SU-DHL-6 (cell line): ENCODE measurements at regions not wholly inside any gene's neighbourhood (a gene's known extent, or its start where the extent isn't known, plus 50 kb on each side); places are given as distances from the start of the nearest gene placed in this dataset.

Experiments
- H2AFZ ChIP-seq: fragments of 200-600 bp; sonication (generic); 2 replicates; pipeline ENCODE4 v1.6.1; 2014; ENCODE audit warnings: low read depth, mild to moderate bottlenecking, moderate library complexity, mixed read lengths, antibody characterized with exemption, low read length; ENCODE audit not compliant: severe bottlenecking
- H3F3A ChIP-seq: fragments of 200-600 bp; shearing (Covaris generic); 2 replicates; pipeline ENCODE4 v1.6.0; 2016; ENCODE audit warnings: antibody characterized with exemption, mild to moderate bottlenecking; ENCODE audit not compliant: insufficient read depth
- H3K27ac ChIP-seq: fragments of 200-600 bp; sonication (generic); 2 replicates; pipeline ENCODE4 v1.5.1; 2016; ENCODE audit warnings: low read depth, mild to moderate bottlenecking, low read length, moderate library complexity, mixed read lengths
- H3K27me3 ChIP-seq: fragments of 200-600 bp; sonication (generic), shearing (Covaris generic); 2 replicates; pipeline ENCODE4 v1.6.0; 2014; ENCODE audit warnings: mild to moderate bottlenecking, low read length
- H3K36me3 ChIP-seq: fragments of 200-600 bp; sonication (generic); 2 replicates; pipeline ENCODE4 v1.6.1; 2014; ENCODE audit warnings: mild to moderate bottlenecking, low read length, mixed read lengths
- H3K4me2 ChIP-seq: fragments of 300-600, 200-600 bp; shearing (Covaris generic), sonication (generic); 2 replicates; pipeline ENCODE4 v1.6.0; 2014; ENCODE audit warnings: low read length, low read depth, mild to moderate bottlenecking; ENCODE audit not compliant: poor library complexity, severe bottlenecking
- H3K4me3 ChIP-seq: fragments of 200-600 bp; sonication (generic); 2 replicates; pipeline ENCODE4 v1.5.1; 2014; ENCODE audit warnings: antibody characterized with exemption, low read length, mild to moderate bottlenecking, mixed read lengths; ENCODE audit not compliant: insufficient read depth, poor library complexity, severe bottlenecking
- H3K79me2 ChIP-seq: fragments of 200-600 bp; sonication (generic); 2 replicates; pipeline ENCODE4 v1.6.1; 2014; ENCODE audit warnings: mild to moderate bottlenecking, low read length, moderate library complexity; ENCODE audit not compliant: insufficient read depth
- H3K9ac ChIP-seq: fragments of 200-600 bp; sonication (generic); 2 replicates; pipeline ENCODE4 v1.7.0; 2014; ENCODE audit warnings: mild to moderate bottlenecking, low read length
- H3K9me2 ChIP-seq: fragments of 200-600 bp; sonication (generic); replicated peaks from 2 replicates; pipeline ENCODE4 v1.6.1; 2014; ENCODE audit warnings: low read length; ENCODE audit not compliant: insufficient read depth
- H3K9me3 ChIP-seq: fragments of 200-600 bp; sonication (generic); 2 replicates; pipeline ENCODE4 v1.6.1; 2014; ENCODE audit warnings: low read length, mixed read lengths; ENCODE audit not compliant: insufficient read depth
- H4K20me1 ChIP-seq: fragments of 200-600 bp; sonication (generic); 2 replicates; pipeline ENCODE4 v1.6.1; 2014; ENCODE audit warnings: low read depth, mild to moderate bottlenecking, antibody characterized with exemption, low read length, moderate library complexity, mixed read lengths
- CTCF ChIP-seq: fragments of 200-600 bp; sonication (generic); IDR thresholded peaks from one replicate; pipeline ENCODE4 v1.5.1; 2017; ENCODE audit warnings: antibody characterized with exemption, mild to moderate bottlenecking, low read length, moderate library complexity; ENCODE audit not compliant: insufficient read depth, poor library complexity, severe bottlenecking
- EZH2phosphoT487 ChIP-seq: fragments of 200-600 bp; sonication (generic), shearing (Covaris generic); conservative IDR thresholded peaks from 2 replicates; pipeline ENCODE4 v1.6.1; 2018; ENCODE audit warnings: mild to moderate bottlenecking, antibody characterized with exemption, low read length, moderate library complexity, mixed read lengths

- TF ChIP-seq EZH2phosphoT487: no peak
- TF ChIP-seq CTCF: no peak
- Histone ChIP-seq H3K9ac (no peak overlapping the region), H3K27me3 (no peaks in the 10 kb centered on the region), H3K79me2 (no peaks in the 10 kb centered on the region), H3K27ac (no peak overlapping the region), H2AFZ (no peak overlapping the region), H4K20me1 (no peaks in the 10 kb centered on the region), H3K4me2 (no peak overlapping the region), H3K9me3 (no peaks in the 10 kb centered on the region), H3F3A (no peaks in the 10 kb centered on the region), H3K9me2 (no peaks in the 10 kb centered on the region), H3K36me3 (no peaks in the 10 kb centered on the region), H3K4me3 (no peak overlapping the region)
Observed at GRCh38 chr6:168884050-168884645, 369.5 kb downstream of the THBS2 start.

DNA sequence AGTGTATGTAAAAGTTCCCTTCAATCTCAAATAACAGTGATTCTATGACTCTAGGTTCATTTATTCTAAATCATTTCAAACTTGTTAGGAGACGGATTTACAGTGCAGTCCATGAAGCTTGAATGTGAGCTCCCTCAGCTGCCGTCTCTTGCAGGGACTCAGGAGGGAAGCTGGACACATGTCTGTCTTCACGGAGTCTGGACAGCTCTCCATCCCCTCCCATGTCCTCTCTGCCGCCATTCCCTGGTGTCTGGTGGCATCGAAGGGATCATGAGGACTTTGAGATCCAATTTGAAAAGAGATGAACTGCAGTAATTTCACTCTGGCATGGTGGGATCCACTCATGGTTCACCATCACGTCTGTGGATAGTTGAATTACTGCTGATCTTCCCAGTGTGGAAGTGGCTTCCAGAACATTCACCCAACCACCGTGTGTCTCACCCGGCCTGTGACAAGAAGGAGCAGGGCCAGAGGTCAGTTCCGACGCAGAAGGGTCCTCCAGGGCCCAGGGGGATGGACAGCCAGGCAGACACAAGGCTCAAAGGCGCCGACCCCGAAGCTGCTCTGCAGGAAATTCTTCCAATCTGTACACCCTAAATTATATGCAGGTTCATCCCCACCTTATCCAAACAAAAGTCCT is 370.1 kb downstream of the THBS2 start:
- Histone ChIP-seq H2AFZ (no peak overlapping the region), H3K9ac (no peak overlapping the region), H3K79me2 (no peaks in the 10 kb centered on the region), H3K4me2 (no peak overlapping the region), H4K20me1 (no peaks in the 10 kb centered on the region), H3K27ac (no peak overlapping the region), H3K4me3 (no peak overlapping the region), H3K27me3 (no peaks in the 10 kb centered on the region), H3K9me2 (no peaks in the 10 kb centered on the region), H3K9me3 (no peaks in the 10 kb centered on the region), H3K36me3 (no peaks in the 10 kb centered on the region), H3F3A (no peaks in the 10 kb centered on the region)
- no peak for TF ChIP-seq CTCF
- no peak for TF ChIP-seq EZH2phosphoT487

DNA sequence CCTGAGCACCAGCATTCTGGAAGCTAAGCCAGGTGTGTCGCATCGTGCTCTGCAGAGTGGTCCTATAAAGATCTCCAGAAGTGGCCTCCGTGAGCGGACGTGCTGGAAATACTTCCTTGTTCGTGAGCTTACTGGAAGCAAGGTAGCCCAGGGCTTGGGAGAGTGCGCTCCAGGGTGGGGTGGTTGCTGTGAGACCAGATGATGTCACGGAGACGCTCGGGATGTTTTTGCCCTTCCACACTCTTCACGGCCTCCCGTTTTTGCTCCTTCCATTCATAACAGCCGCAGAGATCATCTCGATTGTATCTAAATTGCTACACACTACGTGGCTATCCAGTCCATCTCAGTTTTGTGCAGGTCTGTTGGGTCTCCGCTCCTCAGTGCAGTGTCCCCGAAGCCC is 373.4 kb downstream of the THBS2 start:
- no peaks in the 10 kb centered on the region for H4K20me1 ChIP-seq
- H3K4me3 ChIP-seq: no peak overlapping the region
- H3K27me3 ChIP-seq: no peaks in the 10 kb centered on the region
- H3K9me2 ChIP-seq: no peaks in the 10 kb centered on the region
- H3K36me3 ChIP-seq: no peaks in the 10 kb centered on the region
- no peaks in the 10 kb centered on the region for H3F3A ChIP-seq
- no peak overlapping the region for H2AFZ ChIP-seq
- no peak for TF ChIP-seq CTCF
- TF ChIP-seq EZH2phosphoT487: no peak
- H3K9ac ChIP-seq: no peak overlapping the region
- H3K79me2 ChIP-seq: no peaks in the 10 kb centered on the region
- H3K9me3 ChIP-seq: no peaks in the 10 kb centered on the region
- no peak overlapping the region for H3K27ac ChIP-seq
- H3K4me2 ChIP-seq: no peak overlapping the region
